ENCODE measurements at regions not wholly inside any gene's neighbourhood (a gene's known extent, or its start where the extent isn't known, plus 50 kb on each side); places are given as distances from the start of the nearest gene placed in this dataset.

GRCh38 chr11:111443640-111444039 lies 64.6 kb upstream of the POU2AF1 start:
- H3K4me1 ChIP-seq (replicated peaks in 1 of 2; ENCODE audit: control insufficient read depth in 2 of 2, insufficient read depth in 2 of 2, low read length in 2 of 2), result no peaks in the 10 kb centered on the region
- H3K36me3 ChIP-seq (ENCODE audit: control insufficient read depth, insufficient read depth, low read length), result no peaks in the 10 kb centered on the region
- H3K27ac ChIP-seq (ENCODE audit: extremely low read depth, low read depth, low read length), result no peak overlapping the region
- CTCF ChIA-PET (ENCODE audit: low intra/inter-chr PET ratio), result interaction anchor here (0.7 kb wide), 1 partner anchor 429 kb away, joined by 3 read pairs; no protein-coding TSS in a partner anchor
- no peaks in the 10 kb centered on the region for H3K79me2 ChIP-seq (ENCODE audit: control insufficient read depth, insufficient read depth, low read length)
- peaks cover 0 to 17% of the 10 kb centered on the region in 2 experiments; a peak in 2 of 5 replicates for H3K27me3 ChIP-seq (ENCODE audit: control insufficient read depth in 2 of 2, insufficient read depth in 2 of 2, low read length in 2 of 2)
- no peaks in the 10 kb centered on the region for H4K20me1 ChIP-seq (replicated peaks; ENCODE audit: control insufficient read depth, insufficient read depth, low read length)
- H2AFZ ChIP-seq (ENCODE audit: low read depth, low read length), result no peak overlapping the region
- BruUV-seq (replicated peaks), result no TSS peak
- intact Hi-C loops (cut with micrococcal nuclease) (no loop called here), in situ Hi-C loops (cut with MboI) (loop anchor here (10.0 kb wide), 2 partner anchors 159 to 979 kb away; no protein-coding TSS in a partner anchor)
- TF ChIP-seq KDM5B (IDR thresholded peaks at IDR 0.05; ENCODE audit: insufficient replicate concordance, low read depth, low read length), result no peak
- TF ChIP-seq RFX7 (CRISPR knock-in tag; IDR thresholded peaks at IDR 0.05), result no peak
- TF ChIP-seq ZNF511 (CRISPR knock-in tag; IDR thresholded peaks at IDR 0.05), result no peak
- TF ChIP-seq CTBP1 (IDR thresholded peaks at IDR 0.05; ENCODE audit: borderline replicate concordance), result no peak
- TF ChIP-seq XRCC5 (IDR thresholded peaks at IDR 0.05; ENCODE audit: low read depth, low read length), result no peak
- TF ChIP-seq KAT7 (CRISPR knock-in tag; IDR thresholded peaks at IDR 0.05; ENCODE audit: borderline replicate concordance), result no peak
- no peak for TF ChIP-seq ZNF57 (CRISPR knock-in tag; IDR thresholded peaks at IDR 0.05)
- no peak for TF ChIP-seq CTCF (IDR thresholded peaks at IDR 0.05 in 2 of 3, conservative IDR thresholded peaks at IDR 0.05 in 1 of 3; ENCODE audit: insufficient read depth in 2 of 3, low read depth in 1 of 3, low read length in 3 of 3)
- no peak for TF ChIP-seq CGGBP1 (CRISPR knock-in tag; IDR thresholded peaks at IDR 0.05)
- no peak for TF ChIP-seq NCOA6 (IDR thresholded peaks at IDR 0.05)
- TF ChIP-seq ZBTB7A (IDR thresholded peaks at IDR 0.05; ENCODE audit: borderline replicate concordance, control insufficient read depth, low read depth, low read length), result no peak
- no peak for TF ChIP-seq CREBBP (IDR thresholded peaks at IDR 0.05; ENCODE audit: low read depth, low read length)
- no peak for TF ChIP-seq ELK3 (CRISPR knock-in tag; IDR thresholded peaks at IDR 0.05)
- no peak for TF ChIP-seq EHMT2 (IDR thresholded peaks at IDR 0.05)
- TF ChIP-seq YY1 (IDR thresholded peaks at IDR 0.05; ENCODE audit: borderline replicate concordance in 1 of 3, control insufficient read depth in 1 of 3, extremely low read depth in 1 of 3, insufficient read depth in 3 of 3, insufficient read length in 1 of 3, insufficient replicate concordance in 2 of 3, low read depth in 1 of 3, low read length in 2 of 3), result no peak
- no peak for TF ChIP-seq DMBX1 (CRISPR knock-in tag; IDR thresholded peaks at IDR 0.05; ENCODE audit: borderline replicate concordance)
- no peak for TF ChIP-seq MYNN (IDR thresholded peaks at IDR 0.05)
- TF ChIP-seq MYNN (CRISPR knock-in tag; IDR thresholded peaks at IDR 0.05), result no peak
- TF ChIP-seq CBFA2T2 (conservative IDR thresholded peaks at IDR 0.05), result no peak
- WGBS (ENCODE audit: insufficient coverage, low coverage, missing lambda C conversion rate), result 0% methylated on average over 7 of the region's 7 CpGs
- no peak overlapping the region for H3K9ac ChIP-seq (ENCODE audit: insufficient read depth in 1 of 2, low read depth in 2 of 2, low read length in 2 of 2)
- no peak for DNase-seq (ENCODE audit: extremely low read depth in 1 of 4, low spot score in 3 of 4)
- no peaks in the 10 kb centered on the region for H3K9me1 ChIP-seq (ENCODE audit: control insufficient read depth, insufficient read depth, low read length)
- no peak for FAIRE-seq
- H3K9me3 ChIP-seq (replicated peaks; ENCODE audit: control insufficient read depth, insufficient read depth, low read depth, low read length), result no peaks in the 10 kb centered on the region
- no peak overlapping the region for H3K4me2 ChIP-seq (ENCODE audit: insufficient read depth, low read length)
- no peak for ATAC-seq
- H3K4me3 ChIP-seq, result no peak overlapping the region
- POLR2A ChIA-PET, result no interaction called here

All from K562 (cell line).